T47D (cell line): ENCODE measurements at regions not wholly inside any gene's neighbourhood (a gene's known extent, or its start where the extent isn't known, plus 50 kb on each side); places are given as distances from the start of the nearest gene placed in this dataset.

ENCODE experiments used
- DNase-seq, 2 experiments: peaks; one replicate each; pipeline versions ENCODE4 v3.0.0 to v3.0.0-alpha.2; 2011 to 2012; ENCODE audit warnings: low read depth in 1 of 2, low spot score in 1 of 2
- JUND ChIP-seq: IDR thresholded peaks from 2 replicates; pipeline ENCODE4 v1.6.1; 2012; ENCODE audit warnings: low read depth
- in situ Hi-C: cut with HindIII; loops from 2 replicates; pipeline ENCODE4 v1.10.0; 2016; ENCODE audit warnings: low sequenced_read_pairs, low pct_unique_long_range_greater_than_20kb

- no peak for DNase-seq
- TF ChIP-seq JUND = no peak
- in situ Hi-C loops = no loop called here
These were observed 523.5 kb upstream of the KLF4 start for GRCh38 chr9:108012886-108013665.

- DNase-seq = no peak
- no peak for TF ChIP-seq JUND
- in situ Hi-C loops = no loop called here
These were observed 522.8 kb upstream of the KLF4 start for GRCh38 chr9:108012405-108012804.

GRCh38 chr9:108003526-108003925 lies 514.0 kb upstream of the KLF4 start:
- in situ Hi-C loops = no loop called here
- TF ChIP-seq JUND = no peak
- DNase-seq = no peak

DNA sequence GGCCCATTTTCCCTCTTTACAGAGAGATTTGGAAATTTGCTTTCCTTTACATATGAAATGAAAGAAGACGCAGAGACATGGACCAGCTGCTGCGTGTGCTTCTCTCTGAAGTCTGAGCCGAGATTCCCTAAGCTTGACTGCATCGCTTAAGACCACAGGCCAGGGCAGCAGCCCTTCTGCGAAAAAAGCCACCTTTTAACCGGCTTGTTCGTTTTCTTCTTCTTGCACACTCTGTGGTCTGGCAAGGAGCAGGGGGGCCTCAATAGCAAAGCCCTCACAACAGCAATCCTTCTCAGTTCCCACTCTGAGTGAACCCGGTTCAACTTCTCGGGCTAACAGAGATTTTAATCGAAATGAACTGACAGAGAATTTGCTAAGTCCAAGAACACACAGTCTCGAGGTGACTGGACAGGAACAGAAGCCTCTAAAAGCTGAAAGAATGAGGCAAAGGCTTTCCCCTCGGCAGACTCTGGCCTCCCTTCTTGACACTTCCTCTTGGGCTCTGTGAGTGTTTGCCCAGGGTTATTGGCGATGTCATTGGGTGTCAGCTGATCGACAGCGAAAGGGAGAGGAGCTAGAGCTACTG lies 512.9 kb upstream of the KLF4 start:
- peak in 1 of 2 experiments; percentile 17 for DNase-seq
- in situ Hi-C loops = no loop called here
- TF ChIP-seq JUND = no peak

- no peak for DNase-seq
- in situ Hi-C loops = no loop called here
- no peak for TF ChIP-seq JUND
These were observed 511.7 kb upstream of the KLF4 start for GRCh38 chr9:108001237-108001636.

- no peak for TF ChIP-seq JUND
- peak in 1 of 2 experiments; percentile 16 for DNase-seq
- in situ Hi-C loops = no loop called here
These were observed 510.3 kb upstream of the KLF4 start for GRCh38 chr9:107999890-108000289.

DNA sequence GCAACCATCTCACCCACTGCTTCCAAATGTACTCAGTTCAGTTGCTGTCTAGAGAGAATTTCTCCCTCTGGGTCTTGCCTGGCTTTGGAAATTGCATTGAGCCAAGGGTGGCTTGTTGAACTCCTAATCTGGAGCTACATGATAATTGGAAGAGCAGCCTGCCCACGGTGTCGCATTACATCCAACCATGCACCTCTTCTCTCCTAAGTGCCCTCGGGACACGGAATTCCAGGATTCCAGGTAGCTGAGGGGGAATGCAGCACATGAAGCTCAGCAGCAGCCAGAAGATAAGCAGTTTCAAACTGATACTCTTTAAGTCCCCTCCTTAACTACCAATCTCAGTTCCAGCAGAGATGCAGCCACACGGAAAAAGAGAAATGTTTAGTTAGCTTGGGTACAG lies 509.4 kb upstream of the KLF4 start:
- no peak for TF ChIP-seq JUND
- no peak for DNase-seq
- in situ Hi-C loops = no loop called here

GRCh38 chr9:107994648-107995047 lies 505.1 kb upstream of the KLF4 start:
- in situ Hi-C loops = no loop called here
- no peak for DNase-seq
- TF ChIP-seq JUND = no peak

DNA sequence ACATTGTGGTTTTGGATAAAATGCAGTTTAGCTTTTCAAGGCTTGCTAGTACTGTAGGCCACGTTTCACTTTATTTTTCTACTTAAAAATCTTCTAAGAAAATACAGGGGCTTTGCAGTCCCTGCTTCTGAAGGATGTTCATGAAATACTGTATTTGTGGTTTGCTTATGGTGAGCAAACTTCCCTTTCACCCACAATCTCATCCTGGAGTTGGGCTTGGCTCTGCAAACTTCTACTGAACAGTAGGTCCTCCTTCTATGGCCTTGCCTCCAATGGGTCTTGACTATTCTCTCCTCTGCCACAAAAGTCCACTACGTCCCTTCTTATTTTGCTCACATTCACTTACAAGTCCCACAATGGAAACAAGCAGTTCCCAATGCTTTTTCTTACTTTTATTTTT lies 502.7 kb upstream of the KLF4 start:
- no peak for TF ChIP-seq JUND
- in situ Hi-C loops = no loop called here
- no peak for DNase-seq

- no peak for DNase-seq
- TF ChIP-seq JUND = no peak
- in situ Hi-C loops = no loop called here
These were observed 502.0 kb upstream of the KLF4 start for GRCh38 chr9:107991581-107991980.

DNA sequence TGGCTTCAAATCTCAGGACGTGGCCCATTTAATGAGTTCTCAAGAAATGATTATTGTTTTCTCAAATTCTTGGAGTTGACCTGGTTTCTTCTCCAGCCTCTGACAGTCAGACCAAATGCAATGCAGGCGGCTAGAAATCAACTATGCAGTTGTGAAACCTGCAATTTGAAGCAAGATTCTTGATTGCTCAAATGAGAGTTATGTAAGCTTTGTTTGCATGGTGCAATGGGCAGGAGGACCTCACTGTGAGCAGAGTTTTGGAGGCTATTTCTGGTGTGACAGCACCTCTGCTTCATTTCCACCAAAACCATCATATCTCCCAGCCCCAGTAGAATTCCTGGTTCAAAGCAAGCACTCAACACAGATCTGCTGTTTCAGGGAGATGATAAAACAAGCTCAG lies 500.0 kb upstream of the KLF4 start:
- no peak for DNase-seq
- in situ Hi-C loops = no loop called here
- no peak for TF ChIP-seq JUND

GRCh38 chr9:107989099-107989498 lies 499.5 kb upstream of the KLF4 start:
- in situ Hi-C loops = no loop called here
- no peak for TF ChIP-seq JUND
- no peak for DNase-seq

GRCh38 chr9:107984956-107985355 lies 495.4 kb upstream of the KLF4 start:
- in situ Hi-C loops = no loop called here
- no peak for TF ChIP-seq JUND
- no peak for DNase-seq

- no peak for TF ChIP-seq JUND
- no peak for DNase-seq
- in situ Hi-C loops = no loop called here
These were observed 494.2 kb upstream of the KLF4 start for GRCh38 chr9:107983762-107984161.
